ENCODE measurements at regions not wholly inside any gene's neighbourhood (a gene's known extent, or its start where the extent isn't known, plus 50 kb on each side); places are given as distances from the start of the nearest gene placed in this dataset.

- Histone ChIP-seq H3K9me1 (replicated peaks; ENCODE audit: control insufficient read depth, extremely low read depth, insufficient read depth, low read length) (no peaks in the 10 kb centered on the region), H2AFZ (ENCODE audit: low read depth, low read length) (no peak overlapping the region), H3K9ac (replicated peaks; ENCODE audit: extremely low read depth, insufficient read depth, low read length) (no peak overlapping the region), H3K4me1 (ENCODE audit: control insufficient read depth, extremely low read depth, insufficient read depth, low read length) (peaks cover 6% of the 10 kb centered on the region), H3K27me3 (ENCODE audit: control insufficient read depth in 2 of 2, insufficient read depth in 2 of 2, low read length in 2 of 2) (peaks cover 0 to 1% of the 10 kb centered on the region in 2 experiments), H3K79me2 (ENCODE audit: control insufficient read depth, insufficient read depth, low read length) (no peaks in the 10 kb centered on the region), H3K4me3 (replicated peaks in 1 of 3; ENCODE audit: insufficient read depth in 1 of 3, low read depth in 1 of 3, low read length in 3 of 3) (no peak overlapping the region), H3K36me3 (ENCODE audit: control insufficient read depth in 2 of 2, extremely low read depth in 1 of 2, insufficient read depth in 2 of 2, low read length in 2 of 2) (no peaks in the 10 kb centered on the region), H4K20me1 (replicated peaks; ENCODE audit: control insufficient read depth, extremely low read depth, insufficient read depth, low read length) (no peaks in the 10 kb centered on the region), H3K27ac (ENCODE audit: insufficient read depth, low read depth, low read length) (no peak overlapping the region), H3K9me3 (replicated peaks; ENCODE audit: control insufficient read depth, insufficient read depth, low read length) (no peaks in the 10 kb centered on the region), H3K4me2 (ENCODE audit: insufficient read depth, low read length) (no peak overlapping the region)
- BruUV-seq (replicated peaks) = no TSS peak
- DNase-seq (ENCODE audit: low read depth, low spot score) = no peak
- ChIA-PET POLR2A (interaction anchor here (0.5 to 0.9 kb wide), 2 partner anchors 16 to 70 kb away, joined by 3 to 5 read pairs; no protein-coding TSS in a partner anchor), CTCF (interaction anchor here (0.6 to 6.4 kb wide), 66 partner anchors 9 to 440 kb away, joined by 3 to 265 read pairs (median 5); partner anchors contain the start of gene S1PR1)
- intact Hi-C loops (cut with micrococcal nuclease) (loop anchor here (1.0 to 10.0 kb wide), 4 partner anchors 48 to 714 kb away; no protein-coding TSS in a partner anchor), dilution Hi-C loops (cut with MboI; ENCODE audit: extremely low pct_ligation_motif_present, low sequenced_read_pairs) (loop anchor here (25.0 kb wide), 1 partner anchor 397 kb away; no protein-coding TSS in a partner anchor)
- no peak for FAIRE-seq
- TF ChIP-seq JUN (IDR thresholded peaks at IDR 0.05; ENCODE audit: borderline replicate concordance, insufficient read depth, insufficient read length, low read depth) (no peak), POLR2AphosphoS5 (IDR thresholded peaks at IDR 0.05; ENCODE audit: insufficient read depth, low read depth, low read length) (no peak), MAX (IDR thresholded peaks at IDR 0.05; ENCODE audit: insufficient read depth, insufficient read length) (no peak), GATA2 (IDR thresholded peaks at IDR 0.05; ENCODE audit: insufficient read depth, insufficient read length, low read depth, low read length) (no peak), MYC (IDR thresholded peaks at IDR 0.05; ENCODE audit: low read depth, low read length) (no peak)
Observed at GRCh38 chr1:101308935-101309333, 72.1 kb downstream of the S1PR1 start.
